HG03571 (cell line): ENCODE measurements at regions not wholly inside any gene's neighbourhood (a gene's known extent, or its start where the extent isn't known, plus 50 kb on each side); places are given as distances from the start of the nearest gene placed in this dataset.

Source experiments
- ATAC-seq: cut with Tn5 transposase; IDR thresholded peaks from one replicate; pipeline ENCODE4 v1.9.1; 2021; ENCODE audit not compliant: unreplicated experiment

GRCh38 chr9:28678097-28678496 is 1104.8 kb upstream of the C9orf72 start:
- ATAC-seq = no peak

DNA sequence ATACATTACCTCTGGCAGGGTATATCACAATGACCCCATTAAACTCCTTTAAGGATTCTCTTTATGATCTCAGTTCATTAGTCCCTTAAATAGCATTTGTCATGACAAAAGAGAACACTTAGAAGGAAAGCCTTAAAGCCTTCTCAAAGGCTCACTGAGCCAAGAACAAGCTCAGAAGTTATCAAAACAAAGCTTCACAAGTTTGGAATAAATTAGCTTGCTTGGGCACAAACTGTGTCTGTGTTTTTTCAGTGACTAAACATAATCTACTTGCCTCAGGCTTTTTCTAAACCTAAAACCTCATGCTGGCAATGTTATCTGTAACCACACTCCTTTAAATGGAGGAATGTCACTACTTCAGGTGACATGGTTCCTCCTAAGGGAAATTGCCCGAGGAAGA is 1114.9 kb upstream of the C9orf72 start:
- no peak for ATAC-seq

- ATAC-seq = no peak
These were observed 1118.7 kb upstream of the C9orf72 start for GRCh38 chr9:28692012-28692411.

- no peak for ATAC-seq
These were observed 1123.7 kb upstream of the C9orf72 start for GRCh38 chr9:28696960-28697359.

GRCh38 chr9:28699632-28700031 is 1126.4 kb upstream of the C9orf72 start:
- ATAC-seq = no peak

GRCh38 chr9:28707616-28708015 is 1134.3 kb upstream of the C9orf72 start:
- ATAC-seq = no peak

DNA sequence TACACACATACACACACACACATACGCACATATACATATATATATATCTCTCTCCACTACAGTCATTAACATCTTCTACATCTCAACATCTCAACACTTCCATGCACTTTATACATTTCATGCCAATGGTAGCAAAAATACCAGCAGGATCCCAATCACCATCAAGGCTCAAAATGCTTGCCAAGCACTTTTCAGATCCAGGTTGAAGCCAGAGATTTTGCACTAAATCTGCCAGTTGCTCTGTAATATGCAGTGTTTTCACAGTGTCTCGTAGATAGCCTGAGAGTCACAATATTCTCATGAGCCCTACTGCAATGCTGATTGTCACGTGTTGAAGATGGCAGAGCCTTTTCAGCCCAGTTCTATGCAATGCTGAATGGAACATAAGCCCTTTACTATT is 1140.9 kb upstream of the C9orf72 start:
- ATAC-seq = no peak

- no peak for ATAC-seq
These were observed 1144.9 kb upstream of the C9orf72 start for GRCh38 chr9:28718226-28718625.

- no peak for ATAC-seq
These were observed 1147.5 kb upstream of the C9orf72 start for GRCh38 chr9:28720746-28721145.

DNA sequence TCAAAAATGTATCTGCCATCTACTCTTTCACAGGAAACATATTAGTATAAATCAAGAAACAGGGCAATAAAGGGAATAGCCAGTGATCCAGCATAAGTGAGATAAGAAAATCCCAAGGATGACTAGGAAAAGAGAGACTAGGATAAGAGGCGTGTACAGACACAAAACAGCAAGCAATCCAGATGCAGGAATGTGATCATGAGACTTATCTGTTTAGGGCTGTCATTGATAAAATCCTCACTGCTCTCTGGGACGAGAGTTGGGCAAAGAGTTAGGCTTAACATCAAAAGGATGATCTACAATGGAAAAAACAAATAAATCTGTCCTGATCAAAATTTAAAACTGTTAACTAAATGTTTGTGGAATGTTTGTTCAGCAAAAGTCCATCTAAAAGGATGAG is 1156.8 kb upstream of the C9orf72 start:
- ATAC-seq = no peak

DNA sequence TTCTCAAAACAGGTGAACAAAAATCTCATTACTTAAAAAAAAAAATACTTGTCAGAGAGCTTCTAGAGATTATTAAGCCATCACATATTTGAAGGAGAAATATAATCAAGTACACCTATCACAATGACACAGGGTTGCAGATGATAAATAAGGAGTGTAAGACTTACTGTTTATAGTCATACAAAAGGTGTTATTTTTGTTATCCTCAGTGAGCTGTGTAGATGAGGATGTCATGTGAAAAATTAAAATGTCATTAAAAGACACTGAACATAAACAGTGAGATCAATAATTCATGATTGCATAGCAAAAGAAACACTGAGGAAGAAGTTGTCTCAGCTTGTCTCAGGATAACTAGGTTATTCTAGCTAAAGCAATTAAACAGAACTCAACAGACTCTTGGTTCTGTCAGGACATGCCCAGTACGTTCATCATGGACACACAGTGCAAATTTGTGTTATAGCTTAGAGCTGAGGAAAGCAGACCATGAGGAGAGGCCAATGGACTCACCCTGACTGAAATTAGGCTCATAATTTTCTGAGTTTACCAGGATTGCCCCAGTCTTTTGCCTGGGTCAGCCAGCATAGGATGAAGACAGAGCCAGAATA is 1162.6 kb upstream of the C9orf72 start:
- ATAC-seq = no peak

- no peak for ATAC-seq
These were observed 1168.2 kb upstream of the C9orf72 start for GRCh38 chr9:28741459-28741858.

DNA sequence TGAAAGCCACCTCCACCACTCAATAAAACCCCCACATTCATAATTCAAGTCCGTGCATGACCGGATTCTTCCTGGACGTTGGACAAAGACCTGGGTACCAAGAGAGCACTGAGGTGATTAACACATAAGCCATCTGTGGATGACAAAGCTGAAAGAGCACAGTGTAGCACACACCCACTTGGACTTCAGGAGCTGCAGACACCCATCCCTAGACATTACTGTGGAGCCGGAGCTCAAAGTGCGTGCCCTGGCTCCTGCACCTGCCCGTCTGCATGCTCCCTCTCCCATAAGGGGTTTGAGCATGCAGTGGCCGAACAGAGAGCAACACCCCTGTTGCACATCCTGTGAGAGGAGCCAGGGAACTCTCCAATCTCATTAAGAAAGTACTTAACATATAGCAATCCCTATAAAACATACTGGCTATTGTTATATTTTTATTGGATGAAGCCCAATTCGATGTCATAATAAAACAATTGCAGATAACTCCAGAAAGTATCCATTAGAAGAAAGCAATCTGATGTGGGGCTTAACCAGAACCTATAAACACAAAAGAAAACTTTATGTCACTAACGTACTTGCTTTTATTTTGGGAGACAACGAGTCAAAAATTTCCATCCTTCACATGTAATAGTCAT is 1174.2 kb upstream of the C9orf72 start:
- ATAC-seq = no peak

DNA sequence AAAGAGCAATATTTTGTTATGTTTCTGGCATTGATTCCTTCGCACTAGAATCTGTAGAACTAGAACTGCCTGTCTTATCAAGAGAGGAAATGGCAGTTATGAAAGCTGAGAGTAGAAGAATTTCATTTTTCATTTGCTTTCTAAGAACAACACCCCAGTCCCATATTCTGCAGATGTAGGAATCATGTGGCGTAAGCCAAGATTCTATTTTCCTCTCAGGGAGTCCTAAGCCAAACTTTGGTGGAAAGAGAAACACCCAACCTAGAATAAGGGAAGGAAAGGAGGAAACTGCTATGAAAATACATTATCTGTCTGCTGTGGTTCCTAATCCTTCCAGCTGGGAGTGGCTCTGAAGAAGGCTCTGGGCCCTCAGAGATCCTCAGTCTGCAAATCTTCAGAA is 1176.9 kb upstream of the C9orf72 start:
- ATAC-seq = no peak

DNA sequence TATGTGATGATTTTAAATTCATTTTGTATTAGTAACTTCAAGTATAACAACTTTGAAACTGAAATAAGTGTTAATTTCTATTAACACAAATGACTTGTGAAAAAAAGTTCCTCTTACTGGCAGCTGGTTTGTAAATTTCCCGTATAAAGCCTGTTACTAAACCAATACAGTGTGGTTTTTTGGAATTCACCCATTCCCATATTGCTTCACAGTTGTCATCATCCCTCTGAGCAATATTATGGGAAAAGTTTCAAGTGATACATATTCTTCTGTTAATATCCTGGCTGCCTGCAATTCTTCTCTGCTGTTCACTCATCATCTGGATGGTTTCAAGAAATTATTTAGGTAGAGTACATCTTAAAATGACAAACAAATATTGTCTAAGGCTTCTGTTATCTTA is 1185.1 kb upstream of the C9orf72 start:
- ATAC-seq = no peak

GRCh38 chr9:28758971-28759370 is 1185.7 kb upstream of the C9orf72 start:
- ATAC-seq = no peak

- no peak for ATAC-seq
These were observed 1188.9 kb upstream of the C9orf72 start for GRCh38 chr9:28762167-28762566.

DNA sequence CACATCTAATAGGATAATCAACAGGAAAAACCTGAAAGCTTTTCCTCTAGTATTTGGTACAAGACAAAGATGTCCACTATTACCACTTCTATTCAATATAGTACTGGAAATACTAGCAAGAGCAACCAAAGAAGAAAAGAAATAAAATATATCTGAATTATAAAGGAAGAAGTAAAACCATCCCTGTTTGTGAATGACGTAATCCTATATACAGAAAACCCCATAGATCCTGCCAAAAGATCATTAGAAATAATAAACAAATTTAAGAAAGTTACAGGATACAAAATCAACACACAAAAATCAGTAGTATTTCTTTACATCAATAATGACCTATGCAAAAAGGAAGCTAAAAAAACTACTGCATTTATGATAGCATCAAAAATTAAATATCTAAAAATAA is 1191.3 kb upstream of the C9orf72 start:
- ATAC-seq = no peak

GRCh38 chr9:28770226-28770625 is 1196.9 kb upstream of the C9orf72 start:
- no peak for ATAC-seq

DNA sequence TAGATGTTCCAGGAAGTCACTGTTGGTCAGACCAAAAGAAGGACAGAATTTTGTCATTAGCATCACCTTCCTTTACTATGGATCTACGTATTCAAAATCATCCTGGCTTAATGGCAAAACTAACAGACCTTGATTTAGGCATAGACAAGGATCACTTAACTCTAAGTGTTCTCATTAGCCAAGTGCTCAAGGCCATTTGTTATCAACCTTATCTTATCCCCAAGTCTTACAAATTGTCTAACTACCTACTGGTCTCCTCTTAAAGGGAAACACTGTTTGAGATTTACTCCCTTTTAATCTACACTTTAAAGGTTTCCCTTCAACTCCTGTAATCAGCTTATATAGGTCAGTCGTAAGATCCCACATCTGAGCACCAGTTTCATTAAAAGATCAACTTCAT is 1197.5 kb upstream of the C9orf72 start:
- no peak for ATAC-seq

GRCh38 chr9:28774433-28775235 is 1201.4 kb upstream of the C9orf72 start:
- no peak for ATAC-seq

DNA sequence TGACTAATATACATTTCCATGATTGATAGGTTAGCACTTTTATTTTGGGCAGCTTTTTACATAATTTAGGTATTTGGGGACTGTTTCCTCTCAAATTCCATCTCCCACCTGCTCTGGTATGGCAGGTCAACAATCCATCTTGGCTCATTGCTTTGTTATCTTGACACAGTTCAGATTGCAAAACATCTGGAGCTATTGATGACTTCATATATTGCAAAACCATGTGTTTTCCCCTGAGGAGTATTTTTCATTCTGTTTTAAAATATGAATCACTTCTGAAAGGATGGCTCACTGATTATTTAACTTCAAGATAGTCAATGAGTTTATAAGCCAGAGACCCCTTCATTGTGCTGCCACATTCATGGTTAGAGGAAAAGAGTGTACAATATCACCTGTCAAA is 1206.0 kb upstream of the C9orf72 start:
- ATAC-seq = no peak
